OCI-LY3 (cell line): ENCODE measurements at regions not wholly inside any gene's neighbourhood (a gene's known extent, or its start where the extent isn't known, plus 50 kb on each side); places are given as distances from the start of the nearest gene placed in this dataset.

Source experiments
- H2AFZ ChIP-seq: fragments of 200-600, 300-600 bp; shearing (Covaris generic); 2 replicates; pipeline ENCODE4 v1.6.0; 2014; ENCODE audit warnings: antibody characterized with exemption, low read depth, low read length
- H3K27ac ChIP-seq: fragments of 200-600, 300-600 bp; sonication (generic); 2 replicates; pipeline ENCODE4 v1.5.1; 2014; ENCODE audit warnings: mild to moderate bottlenecking, low read length, moderate library complexity, mixed read lengths
- H3K27me3 ChIP-seq: fragments of 200-600, 300-600 bp; sonication (generic); 2 replicates; pipeline ENCODE4 v1.6.1; 2014; ENCODE audit warnings: low read depth, low read length, mixed read lengths
- H3K36me3 ChIP-seq: fragments of 200-600, 300-600 bp; sonication (generic); replicated peaks from 2 replicates; pipeline ENCODE3; 2014; ENCODE audit warnings: low read depth, low read length, mixed read lengths
- H3K4me1 ChIP-seq: fragments of 300-600, 200-600 bp; sonication (generic); 2 replicates; pipeline ENCODE4 v1.6.1; 2014; ENCODE audit warnings: low read length, mixed read lengths
- H3K4me2 ChIP-seq: fragments of 200-600, 300-600 bp; sonication (generic); 2 replicates; pipeline ENCODE4 v1.6.1; 2014; ENCODE audit warnings: low read length, mixed read lengths
- H3K4me3 ChIP-seq: fragments of 300-600, 200-600 bp; sonication (generic); 2 replicates; pipeline ENCODE4 v1.5.1; 2014; ENCODE audit warnings: antibody characterized with exemption, mild to moderate bottlenecking, low read length, moderate library complexity
- H3K79me2 ChIP-seq: fragments of 300-600, 200-600 bp; shearing (Covaris generic); 2 replicates; pipeline ENCODE4 v1.6.1; 2014; ENCODE audit warnings: mild to moderate bottlenecking, low read length, mixed read lengths
- H3K9ac ChIP-seq: fragments of 300-600, 200-600 bp; shearing (Covaris generic); 2 replicates; pipeline ENCODE4 v1.6.0; 2014; ENCODE audit warnings: mild to moderate bottlenecking, low read length, moderate library complexity
- H3K9me3 ChIP-seq: fragments of 200-600, 300-600 bp; shearing (Covaris generic); 2 replicates; pipeline ENCODE4 v1.6.1; 2014; ENCODE audit warnings: low read length, mixed read lengths; ENCODE audit not compliant: insufficient read depth
- H4K20me1 ChIP-seq: fragments of 200-600, 300-600 bp; sonication (generic); 2 replicates; pipeline ENCODE4 v1.6.1; 2016; ENCODE audit warnings: low read length, mixed read lengths; ENCODE audit not compliant: insufficient read depth
- CTCF ChIP-seq: fragments of 200-600, 300-600 bp; sonication (generic); IDR thresholded peaks from 2 replicates; pipeline ENCODE4 v1.5.1; 2014; ENCODE audit warnings: antibody characterized with exemption, low read length, low read depth
- EZH2phosphoT487 ChIP-seq: fragments of 200-600 bp; shearing (Covaris generic); IDR thresholded peaks from 2 replicates; pipeline ENCODE4 v1.6.1; 2018; ENCODE audit warnings: antibody characterized with exemption, mixed run types, low read depth

- TF ChIP-seq CTCF = no peak
- TF ChIP-seq EZH2phosphoT487 = no peak
- Histone ChIP-seq H3K4me2 (no peak overlapping the region), H3K4me1 (peaks cover 9% of the 10 kb centered on the region), H3K4me3 (no peak overlapping the region), H3K9me3 (no peaks in the 10 kb centered on the region), H3K9ac (no peak overlapping the region), H3K27me3 (peaks cover 30% of the 10 kb centered on the region), H3K79me2 (no peaks in the 10 kb centered on the region), H2AFZ (no peak overlapping the region), H3K36me3 (no peaks in the 10 kb centered on the region), H4K20me1 (no peaks in the 10 kb centered on the region), H3K27ac (no peak overlapping the region)
Measured at GRCh38 chr6:44636561-44637248, 249.2 kb downstream of the CDC5L start.

- Histone ChIP-seq H3K79me2 (no peaks in the 10 kb centered on the region), H3K27ac (no peak overlapping the region), H3K4me3 (no peak overlapping the region), H3K9ac (no peak overlapping the region), H4K20me1 (no peaks in the 10 kb centered on the region), H3K36me3 (no peaks in the 10 kb centered on the region), H3K27me3 (peaks cover 16% of the 10 kb centered on the region), H3K9me3 (no peaks in the 10 kb centered on the region), H3K4me2 (no peak overlapping the region), H3K4me1 (peaks cover 22% of the 10 kb centered on the region), H2AFZ (no peak overlapping the region)
- no peak for TF ChIP-seq CTCF
- no peak for TF ChIP-seq EZH2phosphoT487
Measured at GRCh38 chr6:44641344-44642031, 254.0 kb downstream of the CDC5L start.

GRCh38 chr6:44642349-44642748 lies 254.8 kb downstream of the CDC5L start:
- peak overlapping the region; percentile 68 for H3K4me3 ChIP-seq

More at GRCh38 chr6:44642349-44642748, 254.8 kb downstream of the CDC5L start:
- peaks cover 8% of the 10 kb centered on the region; the same call in 1 of the 2 replicates for H3K27me3 ChIP-seq
- no peak for TF ChIP-seq EZH2phosphoT487
- no peak for TF ChIP-seq CTCF
- H4K20me1 ChIP-seq = no peaks in the 10 kb centered on the region
- H3K4me1 ChIP-seq = peaks cover 22% of the 10 kb centered on the region
- H3K9ac ChIP-seq = peak overlapping the region; percentile 48
- no peaks in the 10 kb centered on the region for H3K36me3 ChIP-seq
- H3K9me3 ChIP-seq = no peaks in the 10 kb centered on the region
- no peak overlapping the region for H2AFZ ChIP-seq
- peak overlapping the region; percentile 63 for H3K27ac ChIP-seq
- no peaks in the 10 kb centered on the region for H3K79me2 ChIP-seq
- peak overlapping the region; percentile 89 for H3K4me2 ChIP-seq
